SK-N-SH (cell line): ENCODE measurements at regions not wholly inside any gene's neighbourhood (a gene's known extent, or its start where the extent isn't known, plus 50 kb on each side); places are given as distances from the start of the nearest gene placed in this dataset.

Experiments used
- CTCF ChIA-PET: fragments of 300-600, 350-600 bp; formaldehyde crosslinking; extraction: SDS; loops from one replicate; lab custom pipeline; 2021; lab: Yijun Ruan, JAX
- POLR2A ChIA-PET: fragments of 350-600 bp; sonication (Branson Sonifier 250); formaldehyde crosslinking; extraction: SDS; loops from one replicate; lab custom pipeline; 2020; ENCODE audit warnings: antibody characterized with exemption, inconsistent platforms; lab: Yijun Ruan, JAX
- DNase-seq: peaks from one replicate; pipeline ENCODE4 v3.0.0; 2012
- H2AFZ ChIP-seq: fragments of 200-600 bp; sonication (generic); 2 replicates; pipeline ENCODE4 v1.8.1; 2016; ENCODE audit warnings: antibody characterized with exemption, mild to moderate bottlenecking, low read depth
- H3F3A ChIP-seq: fragments of 200-600 bp; sonication (generic); replicated peaks from 2 replicates; pipeline ENCODE3; 2016; ENCODE audit warnings: antibody characterized with exemption, mild to moderate bottlenecking; ENCODE audit not compliant: insufficient read depth
- H3K27ac ChIP-seq, 2 experiments: fragments of 200-500 bp in 1 of 2; fragments of 200-600 bp in 1 of 2; sonication (Bioruptor generic) in 1 of 2; sonication (generic), shearing (Covaris generic) in 1 of 2; 2 replicates each; pipeline versions ENCODE4 v1.5.1 to v1.6.1; 2014 to 2016; ENCODE audit warnings: low read depth in 2 of 2, inconsistent platforms in 1 of 2, low read length in 1 of 2, mild to moderate bottlenecking in 1 of 2, mixed read lengths in 1 of 2
- H3K27me3 ChIP-seq: fragments of 200-600 bp; sonication (generic), shearing (Covaris generic); 2 replicates; pipeline ENCODE4 v1.6.1; 2016; ENCODE audit warnings: mixed run types; ENCODE audit not compliant: insufficient read depth
- H3K36me3 ChIP-seq, 2 experiments: fragments of 200-500 bp in 1 of 2; fragments of 200-600 bp in 1 of 2; sonication (Bioruptor generic) in 1 of 2; sonication (generic) in 1 of 2; replicated peaks in 1 of 2; 2 replicates each; pipeline versions ENCODE3 to v1.5.1; 2014 to 2016; ENCODE audit warnings: low read length in 1 of 2, mild to moderate bottlenecking in 1 of 2; ENCODE audit not compliant: insufficient read depth in 2 of 2, control insufficient read depth in 1 of 2
- H3K4me1 ChIP-seq, 2 experiments: fragments of 200-500 bp in 1 of 2; fragments of 200-600 bp in 1 of 2; sonication (Bioruptor generic) in 1 of 2; sonication (generic), shearing (Covaris generic) in 1 of 2; 2 replicates each; pipeline versions ENCODE4 v1.5.1 to v1.6.1; 2014 to 2016; ENCODE audit warnings: low read depth in 1 of 2, low read length in 1 of 2, mixed run types in 1 of 2; ENCODE audit not compliant: insufficient read depth in 2 of 2, control insufficient read depth in 1 of 2
- H3K4me2 ChIP-seq: fragments of 200-600 bp; sonication (generic), shearing (Covaris generic); 2 replicates; pipeline ENCODE4 v1.6.1; 2017; ENCODE audit warnings: mixed run types
- H3K4me3 ChIP-seq, 2 experiments: fragments of 200-500 bp in 1 of 2; fragments of 200-600 bp in 1 of 2; sonication (Bioruptor generic) in 1 of 2; sonication (generic), shearing (Covaris generic) in 1 of 2; 2 replicates each; pipeline versions ENCODE4 v1.5.1 to v1.8.1; 2014 to 2016; ENCODE audit warnings: low read depth in 2 of 2, inconsistent platforms in 1 of 2, low read length in 1 of 2, mild to moderate bottlenecking in 1 of 2, mixed read lengths in 1 of 2, moderate library complexity in 1 of 2
- H3K79me2 ChIP-seq: fragments of 200-600 bp; sonication (generic); 2 replicates; pipeline ENCODE4 v1.8.1; 2017; ENCODE audit warnings: mild to moderate bottlenecking; ENCODE audit not compliant: insufficient read depth
- H3K9ac ChIP-seq: fragments of 200-600 bp; sonication (generic); 2 replicates; pipeline ENCODE4 v1.6.1; 2017; ENCODE audit warnings: mixed run types
- H3K9me2 ChIP-seq: fragments of 200-600 bp; sonication (generic); 2 replicates; pipeline ENCODE4 v1.6.1; 2017; ENCODE audit warnings: mixed run types
- H3K9me3 ChIP-seq: fragments of 200-600 bp; sonication (generic); 2 replicates; pipeline ENCODE4 v1.6.1; 2017; ENCODE audit warnings: mixed run types, mild to moderate bottlenecking, moderate library complexity
- H4K20me1 ChIP-seq: fragments of 200-600 bp; sonication (generic); 2 replicates; pipeline ENCODE4 v1.6.1; 2017; ENCODE audit warnings: mild to moderate bottlenecking, mixed run types; ENCODE audit not compliant: insufficient read depth
- ELF1 ChIP-seq: IDR thresholded peaks from 2 replicates; pipeline ENCODE4 v1.4.0; 2012
- EZH2phosphoT487 ChIP-seq: fragments of 200-600 bp; sonication (generic); IDR thresholded peaks from 2 replicates; pipeline ENCODE4 v1.6.1; 2017; ENCODE audit warnings: low read depth, mixed run types, mild to moderate bottlenecking, antibody characterized with exemption, moderate library complexity, borderline replicate concordance
- FOSL2 ChIP-seq: IDR thresholded peaks from 2 replicates; pipeline ENCODE4 v1.4.0; 2012; ENCODE audit warnings: low read depth, mild to moderate bottlenecking, moderate library complexity, borderline replicate concordance
- FOXM1 ChIP-seq: IDR thresholded peaks from 2 replicates; pipeline ENCODE4 v1.4.0; 2012; ENCODE audit warnings: low read depth, mild to moderate bottlenecking
- GABPA ChIP-seq: IDR thresholded peaks from 2 replicates; pipeline ENCODE4 v1.4.0; 2012; ENCODE audit warnings: low read depth, mild to moderate bottlenecking
- GATA2 ChIP-seq: sonication (generic); formaldehyde crosslinking; IDR thresholded peaks from 2 replicates; pipeline ENCODE4 v1.5.0; 2020; ENCODE audit warnings: mild to moderate bottlenecking, missing genetic modification reagents
- JUND ChIP-seq: IDR thresholded peaks from 2 replicates; pipeline ENCODE4 v1.4.0; 2012
- MXI1 ChIP-seq: IDR thresholded peaks from 2 replicates; pipeline ENCODE4 v1.6.1; 2012; ENCODE audit warnings: mild to moderate bottlenecking, low read depth, low read length, improper control_type of control experiment
- NRF1 ChIP-seq: IDR thresholded peaks from 2 replicates; pipeline ENCODE4 v1.6.1; 2012; ENCODE audit warnings: low read depth, mild to moderate bottlenecking, low read length
- RCOR1 ChIP-seq: fragments of 150-350 bp; IDR thresholded peaks from 2 replicates; pipeline ENCODE4 v1.6.1; 2017; ENCODE audit warnings: antibody characterized with exemption, low read length
- RFX5 ChIP-seq: IDR thresholded peaks from 2 replicates; pipeline ENCODE4 v1.6.1; 2012; ENCODE audit warnings: mild to moderate bottlenecking, improper control_type of control experiment, low read length
- TEAD4 ChIP-seq: IDR thresholded peaks from 2 replicates; pipeline ENCODE4 v1.4.0; 2012; ENCODE audit warnings: mild to moderate bottlenecking, borderline replicate concordance; ENCODE audit not compliant: insufficient read depth
- YY1 ChIP-seq: IDR thresholded peaks from 2 replicates; pipeline ENCODE4 v1.4.0; 2012; ENCODE audit warnings: low read depth, mild to moderate bottlenecking
- WGBS: methylation state at CpG from one replicate; pipeline ENCODE4 v1.1.6; 2017; ENCODE audit warnings: low lambda C conversion rate; 5-methylcytosine and 5-hydroxymethylcytosine counted together
- TF ChIP-seq, protein P1 (sequence below): IDR thresholded peaks from 2 replicates; pipeline ENCODE4 v1.6.1; 2012; ENCODE audit warnings: mild to moderate bottlenecking, low read depth, low read length, moderate library complexity
- TF ChIP-seq, protein P2 (sequence below): fragments of 200-600 bp; sonication (generic); IDR thresholded peaks from 2 replicates; pipeline ENCODE4 v1.6.1; 2017; ENCODE audit warnings: antibody characterized with exemption, mild to moderate bottlenecking, moderate library complexity

DNA sequence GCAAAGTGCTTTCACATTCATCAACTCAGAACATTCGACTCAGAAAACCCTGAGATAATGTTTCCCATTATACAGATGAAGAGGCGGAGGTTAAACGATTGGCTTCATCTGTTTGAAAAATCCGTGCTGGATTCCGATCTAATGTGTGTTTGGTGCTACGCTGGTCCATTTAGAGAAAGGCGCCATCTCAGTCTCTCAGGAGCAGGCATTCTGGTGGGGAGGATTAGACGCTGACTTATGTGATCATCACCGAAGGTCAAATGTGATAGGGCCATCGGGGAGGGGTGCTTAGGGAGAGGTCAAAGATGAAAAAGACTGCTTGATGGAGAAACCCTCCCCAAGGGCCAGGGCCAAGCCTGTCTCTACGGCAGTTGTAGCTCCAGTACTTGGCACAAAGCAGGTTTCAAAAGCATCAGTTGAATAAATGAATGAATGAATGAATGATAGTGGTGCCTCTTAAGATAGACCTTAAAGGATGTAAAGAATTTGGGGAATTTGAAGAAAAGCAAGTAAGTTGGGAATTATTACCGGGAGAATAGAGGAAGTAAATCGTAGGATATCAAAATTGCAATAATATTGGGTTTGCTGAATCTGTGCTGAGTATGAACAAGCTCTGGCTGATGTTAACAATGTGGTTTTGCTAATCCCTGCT, 160.6 kb upstream of the SHB start:
- H3K4me2 ChIP-seq = no peak overlapping the region
- no peak for TF ChIP-seq NRF1
- H3K9me3 ChIP-seq = no peaks in the 10 kb centered on the region
- no peak overlapping the region for H3K9ac ChIP-seq
- no peaks in the 10 kb centered on the region for H3K36me3 ChIP-seq
- no peaks in the 10 kb centered on the region for H3K79me2 ChIP-seq
- DNase-seq = no peak
- peak overlapping the region in 1 of 2 experiments; percentile 84; a peak in 2 of 4 replicates for H3K27ac ChIP-seq
- H3K4me3 ChIP-seq = no peak overlapping the region
- H2AFZ ChIP-seq = no peak overlapping the region
- 84% methylated on average over 13 of the region's 13 CpGs for WGBS
- H3F3A ChIP-seq = no peaks in the 10 kb centered on the region
- H3K4me1 ChIP-seq = peaks cover 8 to 54% of the 10 kb centered on the region in 2 experiments; a peak in 3 of 4 replicates
- H3K27me3 ChIP-seq = peaks cover 12% of the 10 kb centered on the region; the same call in 1 of the 2 replicates
- H3K9me2 ChIP-seq = no peaks in the 10 kb centered on the region
- H4K20me1 ChIP-seq = no peaks in the 10 kb centered on the region
- ChIA-PET CTCF (interaction anchor here (0.9 to 4.5 kb wide), 6 partner anchors 40 to 316 kb away, joined by 3 to 13 read pairs (median 4); partner anchors contain the start of gene SHB), POLR2A (interaction anchor here (1.3 kb wide), 1 partner anchor 159 kb away, joined by 3 read pairs; no protein-coding TSS in a partner anchor)

DNA sequence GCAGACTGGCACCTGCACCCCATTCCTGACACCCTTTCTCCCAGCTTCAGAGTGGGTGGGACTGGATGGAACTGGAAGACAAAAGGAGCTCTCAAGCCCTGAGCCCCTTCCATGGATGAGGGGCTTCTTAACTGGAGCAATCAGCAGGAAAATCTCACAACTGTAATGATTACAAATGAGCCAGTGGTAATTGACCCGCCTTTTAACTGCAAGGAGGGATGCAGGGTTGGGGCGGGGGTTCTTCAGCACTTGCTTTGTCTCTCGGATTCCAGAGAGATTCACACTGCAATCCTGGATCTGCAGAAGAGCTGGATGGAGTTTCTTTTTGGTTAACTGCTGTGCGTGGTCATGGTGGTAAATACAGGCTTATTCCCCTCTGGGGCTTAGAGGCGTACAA, 160.1 kb upstream of the SHB start:
- no peaks in the 10 kb centered on the region for H3K36me3 ChIP-seq
- no peak for DNase-seq
- 71% methylated on average over 5 of the region's 5 CpGs for WGBS
- H3K9me3 ChIP-seq = no peaks in the 10 kb centered on the region
- CTCF ChIA-PET = interaction anchor here (0.6 to 4.5 kb wide), 8 partner anchors 15 to 316 kb away, joined by 3 to 13 read pairs (median 4); no protein-coding TSS in a partner anchor
- no peaks in the 10 kb centered on the region for H3K79me2 ChIP-seq
- H3F3A ChIP-seq = no peaks in the 10 kb centered on the region
- H3K9ac ChIP-seq = no peak overlapping the region
- H3K9me2 ChIP-seq = no peaks in the 10 kb centered on the region
- TF ChIP-seq JUND (no peak), FOSL2 (no peak), RCOR1 (no peak), MXI1 (no peak), FOXM1 (no peak), EZH2phosphoT487 (no peak), YY1 (no peak), TEAD4 (no peak), ELF1 (no peak), GABPA (no peak), GATA2 (CRISPR knock-in tag) (no peak), RFX5 (no peak)
- TF ChIP-seq, protein P1, sequence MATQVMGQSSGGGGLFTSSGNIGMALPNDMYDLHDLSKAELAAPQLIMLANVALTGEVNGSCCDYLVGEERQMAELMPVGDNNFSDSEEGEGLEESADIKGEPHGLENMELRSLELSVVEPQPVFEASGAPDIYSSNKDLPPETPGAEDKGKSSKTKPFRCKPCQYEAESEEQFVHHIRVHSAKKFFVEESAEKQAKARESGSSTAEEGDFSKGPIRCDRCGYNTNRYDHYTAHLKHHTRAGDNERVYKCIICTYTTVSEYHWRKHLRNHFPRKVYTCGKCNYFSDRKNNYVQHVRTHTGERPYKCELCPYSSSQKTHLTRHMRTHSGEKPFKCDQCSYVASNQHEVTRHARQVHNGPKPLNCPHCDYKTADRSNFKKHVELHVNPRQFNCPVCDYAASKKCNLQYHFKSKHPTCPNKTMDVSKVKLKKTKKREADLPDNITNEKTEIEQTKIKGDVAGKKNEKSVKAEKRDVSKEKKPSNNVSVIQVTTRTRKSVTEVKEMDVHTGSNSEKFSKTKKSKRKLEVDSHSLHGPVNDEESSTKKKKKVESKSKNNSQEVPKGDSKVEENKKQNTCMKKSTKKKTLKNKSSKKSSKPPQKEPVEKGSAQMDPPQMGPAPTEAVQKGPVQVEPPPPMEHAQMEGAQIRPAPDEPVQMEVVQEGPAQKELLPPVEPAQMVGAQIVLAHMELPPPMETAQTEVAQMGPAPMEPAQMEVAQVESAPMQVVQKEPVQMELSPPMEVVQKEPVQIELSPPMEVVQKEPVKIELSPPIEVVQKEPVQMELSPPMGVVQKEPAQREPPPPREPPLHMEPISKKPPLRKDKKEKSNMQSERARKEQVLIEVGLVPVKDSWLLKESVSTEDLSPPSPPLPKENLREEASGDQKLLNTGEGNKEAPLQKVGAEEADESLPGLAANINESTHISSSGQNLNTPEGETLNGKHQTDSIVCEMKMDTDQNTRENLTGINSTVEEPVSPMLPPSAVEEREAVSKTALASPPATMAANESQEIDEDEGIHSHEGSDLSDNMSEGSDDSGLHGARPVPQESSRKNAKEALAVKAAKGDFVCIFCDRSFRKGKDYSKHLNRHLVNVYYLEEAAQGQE = no peak
- TF ChIP-seq, protein P2, sequence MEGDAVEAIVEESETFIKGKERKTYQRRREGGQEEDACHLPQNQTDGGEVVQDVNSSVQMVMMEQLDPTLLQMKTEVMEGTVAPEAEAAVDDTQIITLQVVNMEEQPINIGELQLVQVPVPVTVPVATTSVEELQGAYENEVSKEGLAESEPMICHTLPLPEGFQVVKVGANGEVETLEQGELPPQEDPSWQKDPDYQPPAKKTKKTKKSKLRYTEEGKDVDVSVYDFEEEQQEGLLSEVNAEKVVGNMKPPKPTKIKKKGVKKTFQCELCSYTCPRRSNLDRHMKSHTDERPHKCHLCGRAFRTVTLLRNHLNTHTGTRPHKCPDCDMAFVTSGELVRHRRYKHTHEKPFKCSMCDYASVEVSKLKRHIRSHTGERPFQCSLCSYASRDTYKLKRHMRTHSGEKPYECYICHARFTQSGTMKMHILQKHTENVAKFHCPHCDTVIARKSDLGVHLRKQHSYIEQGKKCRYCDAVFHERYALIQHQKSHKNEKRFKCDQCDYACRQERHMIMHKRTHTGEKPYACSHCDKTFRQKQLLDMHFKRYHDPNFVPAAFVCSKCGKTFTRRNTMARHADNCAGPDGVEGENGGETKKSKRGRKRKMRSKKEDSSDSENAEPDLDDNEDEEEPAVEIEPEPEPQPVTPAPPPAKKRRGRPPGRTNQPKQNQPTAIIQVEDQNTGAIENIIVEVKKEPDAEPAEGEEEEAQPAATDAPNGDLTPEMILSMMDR = no peak
- TF ChIP-seq, all 33 proteins: peak for 0
- peak overlapping the region in 1 of 2 experiments; percentile 84; a peak in 2 of 4 replicates for H3K27ac ChIP-seq
- H2AFZ ChIP-seq = no peak overlapping the region
- POLR2A ChIA-PET = interaction anchor here (1.3 kb wide), 1 partner anchor 158 kb away, joined by 3 read pairs; no protein-coding TSS in a partner anchor
- no peaks in the 10 kb centered on the region for H4K20me1 ChIP-seq
- peaks cover 8 to 49% of the 10 kb centered on the region in 2 experiments; a peak in 3 of 4 replicates for H3K4me1 ChIP-seq
- peaks cover 12% of the 10 kb centered on the region; the same call in 1 of the 2 replicates for H3K27me3 ChIP-seq
- H3K4me3 ChIP-seq = no peak overlapping the region
- no peak overlapping the region for H3K4me2 ChIP-seq
